Kidney (tissue), 13 donors: ENCODE measurements at regions not wholly inside any gene's neighbourhood (a gene's known extent, or its start where the extent isn't known, plus 50 kb on each side); places are given as distances from the start of the nearest gene placed in this dataset.

Experiments used
- DNase-seq, 5 donors: peaks; one replicate each; pipeline ENCODE4 v3.0.0-alpha.2; 2013 to 2020
- FAIRE-seq: peaks from 2 replicates; lab custom pipeline; 2012; peaks lifted over from hg19 to GRCh38; lab: Jason Lieb, UNC
- H3K27ac ChIP-seq, 2 donors: one replicate each; pipeline ENCODE4 v1.7.0; 2013; ENCODE audit warnings: low read depth in 2 of 2, low read length in 2 of 2, inconsistent platforms in 1 of 2
- H3K27me3 ChIP-seq: one replicate; pipeline ENCODE4 v1.7.1; 2013; ENCODE audit warnings: low read length, inconsistent platforms; ENCODE audit not compliant: control insufficient read depth, insufficient read depth
- H3K36me3 ChIP-seq, 3 donors: one replicate each; pipeline versions ENCODE4 v1.7.0 to v1.7.1; 2013; ENCODE audit warnings: low read length in 3 of 3, control low read depth in 1 of 3, inconsistent platforms in 1 of 3; ENCODE audit not compliant: insufficient read depth in 3 of 3, control insufficient read depth in 2 of 3
- H3K4me1 ChIP-seq, 3 donors: one replicate each; pipeline versions ENCODE4 v1.7.0 to v1.7.1; 2013; ENCODE audit warnings: low read length in 3 of 3, inconsistent platforms in 1 of 3, low read depth in 1 of 3; ENCODE audit not compliant: control insufficient read depth in 2 of 3, insufficient read depth in 2 of 3
- H3K4me3 ChIP-seq, 3 donors: one replicate each; pipeline versions ENCODE4 v1.7.0 to v1.8.1; 2013; ENCODE audit warnings: low read length in 3 of 3, control low read depth in 1 of 3, inconsistent platforms in 1 of 3
- H3K9ac ChIP-seq, 3 donors: one replicate each; pipeline versions ENCODE4 v1.7.0 to v1.7.1; 2013; ENCODE audit warnings: low read length in 3 of 3, control low read depth in 1 of 3, inconsistent platforms in 1 of 3
- H3K9me3 ChIP-seq, 3 donors: one replicate each; pipeline versions ENCODE4 v1.7.0 to v1.7.1; 2013; ENCODE audit warnings: low read length in 3 of 3, control low read depth in 1 of 3, inconsistent platforms in 1 of 3; ENCODE audit not compliant: control insufficient read depth in 2 of 3, insufficient read depth in 1 of 3
- CTCF ChIP-seq: IDR thresholded peaks from 3 replicates; pipeline ENCODE4 v1.5.1; 2012; ENCODE audit warnings: mild to moderate bottlenecking, moderate library complexity, borderline replicate concordance; ENCODE audit not compliant: insufficient read depth; ENCODE audit errors: extremely low read depth
- intact Hi-C: fragments of 100-400 bp; cut with DNase I; formaldehyde crosslinking; loops from one replicate; pipeline ENCODE4 v1.11.1; 2022
- donor health status: control.
- donor health status: control.
- donor health status: control.
- donor health status: control.
- donor health status: control.
- donor health status: DM: yes; HTN: yes; CAD: no.
- donor health status: Normal renal cell carcinoma (clear cell type).

GRCh38 chr16:35431829-35432663 is 1972.6 kb downstream of the TP53TG3F start:
- Histone ChIP-seq H3K4me3 (no peak overlapping the region), H3K36me3 (no peaks in the 10 kb centered on the region), H3K27me3 (no peaks in the 10 kb centered on the region), H3K27ac (no peak overlapping the region), H3K9me3 (peaks cover 2 to 6% (median 5%) of the 10 kb centered on the region in 3 donors), H3K4me1 (no peaks in the 10 kb centered on the region), H3K9ac (no peak overlapping the region)
- TF ChIP-seq CTCF: peak; percentile 57
- intact Hi-C loops: no loop called here
- DNase-seq (no peak), FAIRE-seq (no peak)

GRCh38 chr16:35440875-35441274 is 1981.5 kb downstream of the TP53TG3F start:
- no peak for TF ChIP-seq CTCF
- FAIRE-seq: no peak
- H3K9me3 ChIP-seq: peaks cover 1 to 20% (median 12%) of the 10 kb centered on the region in 3 donors
- H3K27ac ChIP-seq: no peak overlapping the region
- H3K4me1 ChIP-seq: no peaks in the 10 kb centered on the region
- no peak for DNase-seq
- intact Hi-C loops: no loop called here
- H3K9ac ChIP-seq: no peak overlapping the region
- no peak overlapping the region for H3K4me3 ChIP-seq
- no peaks in the 10 kb centered on the region for H3K27me3 ChIP-seq
- no peaks in the 10 kb centered on the region for H3K36me3 ChIP-seq

GRCh38 chr16:35447010-35447558 is 1987.7 kb downstream of the TP53TG3F start:
- TF ChIP-seq CTCF: no peak
- no peak for FAIRE-seq
- Histone ChIP-seq H3K4me1 (no peaks in the 10 kb centered on the region), H3K27me3 (no peaks in the 10 kb centered on the region), H3K27ac (no peak overlapping the region), H3K9ac (no peak overlapping the region), H3K9me3 (peaks cover 0 to 28% (median 24%) of the 10 kb centered on the region in 3 donors), H3K36me3 (no peaks in the 10 kb centered on the region), H3K4me3 (no peak overlapping the region)
- intact Hi-C loops: no loop called here
- no peak for DNase-seq
